RWPE2 (cell line): ENCODE measurements at regions not wholly inside any gene's neighbourhood (a gene's known extent, or its start where the extent isn't known, plus 50 kb on each side); places are given as distances from the start of the nearest gene placed in this dataset.
A peak's percentile ranks its signal among the peaks of the same experiment; 100 is the strongest.
"Not testable (repeated sequence)": the region's sequence is repeated elsewhere in the genome, so short reads cannot be mapped to it uniquely, and the experiment has no call there.

Experiments used
- ATAC-seq: fragments of 200-7000 bp; cut with Tn5 transposase; 3 replicates; pipeline ENCODE4 v1.9.1; 2021; ENCODE audit warnings: low read depth
- DNase-seq: peaks from one replicate; pipeline ENCODE4 v3.0.0-alpha.2; 2020; ENCODE audit warnings: low spot score
- H3K27ac ChIP-seq: fragments of 450-650 bp; 2 replicates; pipeline ENCODE4 v1.5.1; 2017; ENCODE audit warnings: mild to moderate bottlenecking; ENCODE audit not compliant: poor library complexity, severe bottlenecking
- H3K27me3 ChIP-seq: fragments of 250-450 bp; sonication (Bioruptor Pico); 2 replicates; pipeline ENCODE4 v1.5.1; 2021; ENCODE audit warnings: mild to moderate bottlenecking, moderate library complexity; ENCODE audit not compliant: insufficient read depth, poor library complexity, severe bottlenecking
- H3K36me3 ChIP-seq: fragments of 250-450 bp; sonication (Bioruptor Pico); 2 replicates; pipeline ENCODE4 v1.5.1; 2020; ENCODE audit warnings: low read depth, mild to moderate bottlenecking, moderate library complexity
- H3K4me1 ChIP-seq: fragments of 250-450 bp; sonication (Bioruptor Pico); 2 replicates; pipeline ENCODE4 v1.5.1; 2021; ENCODE audit warnings: mild to moderate bottlenecking, moderate library complexity; ENCODE audit not compliant: insufficient read depth, poor library complexity, severe bottlenecking
- H3K4me3 ChIP-seq: fragments of 250-450 bp; sonication (Bioruptor Pico); 2 replicates; pipeline ENCODE4 v1.5.1; 2021; ENCODE audit warnings: mild to moderate bottlenecking, moderate library complexity; ENCODE audit not compliant: severe bottlenecking
- H3K9me3 ChIP-seq: fragments of 250-450 bp; sonication (Bioruptor Pico); 2 replicates; pipeline ENCODE4 v1.5.1; 2021; ENCODE audit warnings: mild to moderate bottlenecking, moderate library complexity; ENCODE audit not compliant: severe bottlenecking

- H3K4me3 ChIP-seq, H3K27ac ChIP-seq, H3K27me3 ChIP-seq, ATAC-seq, DNase-seq, H3K4me1 ChIP-seq, H3K9me3 ChIP-seq, H3K36me3 ChIP-seq: not testable (repeated sequence)
Measured at GRCh38 chr1:149665033-149665432, 81.4 kb downstream of the PPIAL4C start.

GRCh38 chr1:149665528-149665927 is 81.9 kb downstream of the PPIAL4C start:
- not testable (repeated sequence) for DNase-seq, H3K9me3 ChIP-seq, H3K27me3 ChIP-seq, ATAC-seq, H3K27ac ChIP-seq, H3K4me3 ChIP-seq, H3K36me3 ChIP-seq, H3K4me1 ChIP-seq

- H3K27ac ChIP-seq, H3K36me3 ChIP-seq, H3K9me3 ChIP-seq, H3K27me3 ChIP-seq, H3K4me3 ChIP-seq, H3K4me1 ChIP-seq, DNase-seq, ATAC-seq: not testable (repeated sequence)
Measured at GRCh38 chr1:149673231-149673909, 89.7 kb downstream of the PPIAL4C start.

GRCh38 chr1:149674921-149675320 is 91.3 kb downstream of the PPIAL4C start:
- not testable (repeated sequence) for H3K27ac ChIP-seq, H3K4me1 ChIP-seq, H3K27me3 ChIP-seq, H3K36me3 ChIP-seq, H3K9me3 ChIP-seq, H3K4me3 ChIP-seq, DNase-seq, ATAC-seq

- not testable (repeated sequence) for H3K4me1 ChIP-seq, H3K36me3 ChIP-seq, H3K27me3 ChIP-seq, H3K9me3 ChIP-seq, H3K27ac ChIP-seq, H3K4me3 ChIP-seq, ATAC-seq, DNase-seq
Measured at GRCh38 chr1:149677359-149677758, 93.7 kb downstream of the PPIAL4C start.

- H3K4me3 ChIP-seq, DNase-seq, H3K27ac ChIP-seq, H3K27me3 ChIP-seq, H3K36me3 ChIP-seq, H3K4me1 ChIP-seq, H3K9me3 ChIP-seq: not testable (repeated sequence)
- ATAC-seq, result peak; percentile 91
Measured at GRCh38 chr1:149686593-149687238, 95.8 kb upstream of the FCGR1A start.

GRCh38 chr1:149691399-149691798 is 91.1 kb upstream of the FCGR1A start:
- H3K36me3 ChIP-seq, H3K4me3 ChIP-seq, DNase-seq, ATAC-seq, H3K9me3 ChIP-seq, H3K27me3 ChIP-seq, H3K27ac ChIP-seq, H3K4me1 ChIP-seq: not testable (repeated sequence)

GRCh38 chr1:149692804-149693539 is 89.5 kb upstream of the FCGR1A start:
- not testable (repeated sequence) for H3K4me3 ChIP-seq, H3K9me3 ChIP-seq, H3K36me3 ChIP-seq, H3K27me3 ChIP-seq, H3K4me1 ChIP-seq, H3K27ac ChIP-seq, DNase-seq, ATAC-seq

GRCh38 chr1:149695066-149695465 is 87.4 kb upstream of the FCGR1A start:
- not testable (repeated sequence) for H3K4me1 ChIP-seq, ATAC-seq, H3K36me3 ChIP-seq, DNase-seq, H3K27me3 ChIP-seq, H3K9me3 ChIP-seq, H3K4me3 ChIP-seq, H3K27ac ChIP-seq

GRCh38 chr1:149700220-149700619 is 82.3 kb upstream of the FCGR1A start:
- H3K9me3 ChIP-seq, H3K27me3 ChIP-seq, H3K27ac ChIP-seq, DNase-seq, H3K4me1 ChIP-seq, H3K4me3 ChIP-seq, H3K36me3 ChIP-seq, ATAC-seq: not testable (repeated sequence)
